Keratinocyte (primary cell): ENCODE measurements at regions not wholly inside any gene's neighbourhood (a gene's known extent, or its start where the extent isn't known, plus 50 kb on each side); places are given as distances from the start of the nearest gene placed in this dataset.

Experiments
- EZH2 ChIP-seq: IDR thresholded peaks from one replicate; pipeline ENCODE4 v1.6.1; 2012; ENCODE audit warnings: inconsistent platforms, mild to moderate bottlenecking, low read length, moderate library complexity
- TF ChIP-seq, protein P1 (sequence below), 3 experiments: IDR thresholded peaks in 1 of 3; conservative IDR thresholded peaks in 1 of 3; optimal IDR thresholded peaks in 1 of 3; 2 replicates in 2 of 3; 3 replicates in 1 of 3; pipeline versions ENCODE3 to v1.5.1; 2011; ENCODE audit warnings: low read length in 3 of 3, mild to moderate bottlenecking in 3 of 3, moderate library complexity in 2 of 3, control low read depth in 1 of 3, inconsistent platforms in 1 of 3; ENCODE audit not compliant: insufficient read depth in 2 of 3; ENCODE audit errors: extremely low read depth in 1 of 3

GRCh38 chr13:109872864-109873263 is 86.5 kb upstream of the IRS2 start:
- TF ChIP-seq, protein P1, sequence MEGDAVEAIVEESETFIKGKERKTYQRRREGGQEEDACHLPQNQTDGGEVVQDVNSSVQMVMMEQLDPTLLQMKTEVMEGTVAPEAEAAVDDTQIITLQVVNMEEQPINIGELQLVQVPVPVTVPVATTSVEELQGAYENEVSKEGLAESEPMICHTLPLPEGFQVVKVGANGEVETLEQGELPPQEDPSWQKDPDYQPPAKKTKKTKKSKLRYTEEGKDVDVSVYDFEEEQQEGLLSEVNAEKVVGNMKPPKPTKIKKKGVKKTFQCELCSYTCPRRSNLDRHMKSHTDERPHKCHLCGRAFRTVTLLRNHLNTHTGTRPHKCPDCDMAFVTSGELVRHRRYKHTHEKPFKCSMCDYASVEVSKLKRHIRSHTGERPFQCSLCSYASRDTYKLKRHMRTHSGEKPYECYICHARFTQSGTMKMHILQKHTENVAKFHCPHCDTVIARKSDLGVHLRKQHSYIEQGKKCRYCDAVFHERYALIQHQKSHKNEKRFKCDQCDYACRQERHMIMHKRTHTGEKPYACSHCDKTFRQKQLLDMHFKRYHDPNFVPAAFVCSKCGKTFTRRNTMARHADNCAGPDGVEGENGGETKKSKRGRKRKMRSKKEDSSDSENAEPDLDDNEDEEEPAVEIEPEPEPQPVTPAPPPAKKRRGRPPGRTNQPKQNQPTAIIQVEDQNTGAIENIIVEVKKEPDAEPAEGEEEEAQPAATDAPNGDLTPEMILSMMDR (optimal IDR thresholded peaks at IDR 0.05 in 1 of 3, IDR thresholded peaks at IDR 0.05 in 1 of 3, conservative IDR thresholded peaks at IDR 0.05 in 1 of 3; ENCODE audit: extremely low read depth in 1 of 3, insufficient read depth in 2 of 3, low read length in 3 of 3), result no peak
- TF ChIP-seq EZH2, result no peak
